ENCODE measurements at regions not wholly inside any gene's neighbourhood (a gene's known extent, or its start where the extent isn't known, plus 50 kb on each side); places are given as distances from the start of the nearest gene placed in this dataset.

- TF ChIP-seq, protein P1, sequence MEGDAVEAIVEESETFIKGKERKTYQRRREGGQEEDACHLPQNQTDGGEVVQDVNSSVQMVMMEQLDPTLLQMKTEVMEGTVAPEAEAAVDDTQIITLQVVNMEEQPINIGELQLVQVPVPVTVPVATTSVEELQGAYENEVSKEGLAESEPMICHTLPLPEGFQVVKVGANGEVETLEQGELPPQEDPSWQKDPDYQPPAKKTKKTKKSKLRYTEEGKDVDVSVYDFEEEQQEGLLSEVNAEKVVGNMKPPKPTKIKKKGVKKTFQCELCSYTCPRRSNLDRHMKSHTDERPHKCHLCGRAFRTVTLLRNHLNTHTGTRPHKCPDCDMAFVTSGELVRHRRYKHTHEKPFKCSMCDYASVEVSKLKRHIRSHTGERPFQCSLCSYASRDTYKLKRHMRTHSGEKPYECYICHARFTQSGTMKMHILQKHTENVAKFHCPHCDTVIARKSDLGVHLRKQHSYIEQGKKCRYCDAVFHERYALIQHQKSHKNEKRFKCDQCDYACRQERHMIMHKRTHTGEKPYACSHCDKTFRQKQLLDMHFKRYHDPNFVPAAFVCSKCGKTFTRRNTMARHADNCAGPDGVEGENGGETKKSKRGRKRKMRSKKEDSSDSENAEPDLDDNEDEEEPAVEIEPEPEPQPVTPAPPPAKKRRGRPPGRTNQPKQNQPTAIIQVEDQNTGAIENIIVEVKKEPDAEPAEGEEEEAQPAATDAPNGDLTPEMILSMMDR (IDR thresholded peaks at IDR 0.05): no peak
- TF ChIP-seq EZH2 (IDR thresholded peaks at IDR 0.05; ENCODE audit: borderline replicate concordance, insufficient read depth, low read depth, low read length, poor library complexity, severe bottlenecking): no peak
Observed at GRCh38 chr9:135230817-135231520, 143.5 kb downstream of the OLFM1 start.
